Neural progenitor cell (in vitro differentiated cells): ENCODE measurements at regions not wholly inside any gene's neighbourhood (a gene's known extent, or its start where the extent isn't known, plus 50 kb on each side); places are given as distances from the start of the nearest gene placed in this dataset.

ENCODE experiments used
- EZH2 ChIP-seq: fragments of 200-600 bp; sonication (generic); IDR thresholded peaks from 2 replicates; pipeline ENCODE4 v1.6.1; 2017; ENCODE audit warnings: antibody characterized with exemption, mild to moderate bottlenecking, moderate library complexity
- TF ChIP-seq, protein P1 (sequence below): fragments of 200-600 bp; sonication (generic); IDR thresholded peaks from 2 replicates; pipeline ENCODE4 v1.5.1; 2017; ENCODE audit warnings: antibody characterized with exemption, mild to moderate bottlenecking

DNA sequence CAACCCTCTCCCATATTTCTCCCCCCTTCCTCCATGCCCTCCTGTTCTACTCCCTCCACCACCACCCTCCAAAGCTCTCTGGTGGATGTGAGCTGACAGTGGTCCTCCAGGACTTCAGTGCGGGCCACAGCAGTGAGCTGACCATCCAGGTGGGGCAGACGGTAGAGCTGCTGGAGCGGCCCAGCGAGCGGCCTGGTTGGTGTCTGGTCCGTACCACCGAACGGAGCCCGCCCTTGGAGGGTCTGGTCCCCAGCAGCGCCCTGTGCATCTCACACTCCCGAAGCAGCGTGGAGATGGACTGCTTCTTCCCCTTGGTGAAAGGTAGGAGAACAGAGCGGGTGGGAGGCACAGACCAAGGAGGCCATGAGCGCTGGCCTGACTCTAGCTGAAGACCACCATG is 167.5 kb upstream of the UMPS start:
- TF ChIP-seq, protein P1, sequence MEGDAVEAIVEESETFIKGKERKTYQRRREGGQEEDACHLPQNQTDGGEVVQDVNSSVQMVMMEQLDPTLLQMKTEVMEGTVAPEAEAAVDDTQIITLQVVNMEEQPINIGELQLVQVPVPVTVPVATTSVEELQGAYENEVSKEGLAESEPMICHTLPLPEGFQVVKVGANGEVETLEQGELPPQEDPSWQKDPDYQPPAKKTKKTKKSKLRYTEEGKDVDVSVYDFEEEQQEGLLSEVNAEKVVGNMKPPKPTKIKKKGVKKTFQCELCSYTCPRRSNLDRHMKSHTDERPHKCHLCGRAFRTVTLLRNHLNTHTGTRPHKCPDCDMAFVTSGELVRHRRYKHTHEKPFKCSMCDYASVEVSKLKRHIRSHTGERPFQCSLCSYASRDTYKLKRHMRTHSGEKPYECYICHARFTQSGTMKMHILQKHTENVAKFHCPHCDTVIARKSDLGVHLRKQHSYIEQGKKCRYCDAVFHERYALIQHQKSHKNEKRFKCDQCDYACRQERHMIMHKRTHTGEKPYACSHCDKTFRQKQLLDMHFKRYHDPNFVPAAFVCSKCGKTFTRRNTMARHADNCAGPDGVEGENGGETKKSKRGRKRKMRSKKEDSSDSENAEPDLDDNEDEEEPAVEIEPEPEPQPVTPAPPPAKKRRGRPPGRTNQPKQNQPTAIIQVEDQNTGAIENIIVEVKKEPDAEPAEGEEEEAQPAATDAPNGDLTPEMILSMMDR: no peak
- TF ChIP-seq EZH2: no peak
